ENCODE measurements at regions not wholly inside any gene's neighbourhood (a gene's known extent, or its start where the extent isn't known, plus 50 kb on each side); places are given as distances from the start of the nearest gene placed in this dataset.

DNA sequence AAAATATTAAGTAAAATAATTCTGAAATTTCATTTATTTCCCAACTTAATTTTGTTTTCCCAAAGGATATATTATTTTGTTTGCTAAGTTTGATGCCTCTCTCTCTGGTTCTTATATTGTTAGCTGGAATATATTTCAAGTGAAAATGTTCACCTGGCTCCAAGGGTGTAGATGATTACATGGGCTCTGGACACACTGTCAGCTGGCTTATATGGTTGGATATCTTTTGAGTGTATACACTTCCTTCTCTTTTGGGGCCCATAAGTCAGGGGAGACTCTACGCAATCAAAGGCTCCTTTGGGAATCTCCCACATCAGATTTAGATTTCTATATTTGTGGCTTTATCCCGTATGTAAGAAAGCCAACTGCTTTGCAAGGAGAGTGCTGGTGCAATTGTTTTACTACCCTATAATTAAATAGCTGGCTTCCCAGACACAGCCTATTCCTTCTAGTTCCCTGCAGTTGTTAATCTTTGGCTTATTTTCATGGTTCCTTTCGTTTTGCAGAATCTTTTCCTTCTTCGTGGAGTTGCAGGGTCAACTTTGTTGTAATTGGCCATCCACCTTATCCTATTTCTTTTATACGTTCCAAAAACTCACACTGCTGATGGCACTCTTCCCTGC is 225.7 kb downstream of the DPH6 start:
- Histone ChIP-seq H4K20me1 (ENCODE audit: control insufficient read depth, insufficient read depth, insufficient read length) (no peaks in the 10 kb centered on the region), H4K91ac (ENCODE audit: insufficient read length, low read depth, low read length) (no peak overlapping the region), H2AK5ac (ENCODE audit: insufficient read length, low read length) (no peak overlapping the region), H3K9ac (ENCODE audit: extremely low read depth, insufficient read length, low read length) (no peak overlapping the region), H3K27ac (ENCODE audit: insufficient read length, low read depth, low read length) (no peak overlapping the region), H3K4me2 (ENCODE audit: insufficient read depth, insufficient read length, low read length) (no peak overlapping the region), H3K18ac (ENCODE audit: insufficient read length, low read depth, low read length) (no peak overlapping the region), H2BK12ac (ENCODE audit: insufficient read length, low read depth, low read length) (no peak overlapping the region), H4K5ac (ENCODE audit: insufficient read length, low read depth, low read length) (no peak overlapping the region), H3K79me2 (ENCODE audit: insufficient read depth, low read length) (no peaks in the 10 kb centered on the region), H3K4me1 (ENCODE audit: insufficient read depth, low read length) (no peaks in the 10 kb centered on the region), H3K56ac (ENCODE audit: insufficient read length, low read depth, low read length) (no peak overlapping the region), H3K14ac (ENCODE audit: insufficient read depth, low read length) (no peak overlapping the region), H3T11ph (ENCODE audit: low read length) (no peak overlapping the region), H3K23ac (ENCODE audit: insufficient read length, low read depth, low read length) (no peak overlapping the region), H3K4ac (ENCODE audit: low read depth, low read length) (no peak overlapping the region), H3K9me3 (ENCODE audit: control insufficient read depth, low read depth, low read length) (no peaks in the 10 kb centered on the region), H3K23me2 (ENCODE audit: insufficient read length, low read depth, low read length, poor library complexity, severe bottlenecking) (no peaks in the 10 kb centered on the region), H2BK5ac (ENCODE audit: insufficient read length, low read length) (no peak overlapping the region), H3K27me3 (ENCODE audit: insufficient read depth, low read length) (no peaks in the 10 kb centered on the region), H2BK20ac (ENCODE audit: low read depth, low read length, poor library complexity, severe bottlenecking) (no peak overlapping the region), H3K79me1 (ENCODE audit: insufficient read depth, low read depth, low read length, poor library complexity, severe bottlenecking) (no peaks in the 10 kb centered on the region), H2BK120ac (ENCODE audit: low read depth, low read length, poor library complexity, severe bottlenecking) (no peak overlapping the region), H4K8ac (replicated peaks; ENCODE audit: insufficient read length, low read depth, low read length) (no peak overlapping the region), H2BK15ac (ENCODE audit: low read depth, low read length) (no peak overlapping the region), H2AFZ (ENCODE audit: low read length) (no peak overlapping the region)
- Mint-ChIP-seq H3K4me1 (no peaks in the 10 kb centered on the region), H3K4me3 (no peak overlapping the region), H3K27ac (no peak overlapping the region), H3K9me3 (no peaks in the 10 kb centered on the region), H3K27me3 (ENCODE audit: low read depth) (no peaks in the 10 kb centered on the region), H3K36me3 (ENCODE audit: insufficient read depth in 1 of 3, low read depth in 3 of 3) (no peaks in the 10 kb centered on the region)
- WGBS (ENCODE audit: extremely low coverage, insufficient read length, low lambda C conversion rate) = no CpG with 5 or more reads among the region's 5 CpGs
- TF ChIP-seq, protein P1, sequence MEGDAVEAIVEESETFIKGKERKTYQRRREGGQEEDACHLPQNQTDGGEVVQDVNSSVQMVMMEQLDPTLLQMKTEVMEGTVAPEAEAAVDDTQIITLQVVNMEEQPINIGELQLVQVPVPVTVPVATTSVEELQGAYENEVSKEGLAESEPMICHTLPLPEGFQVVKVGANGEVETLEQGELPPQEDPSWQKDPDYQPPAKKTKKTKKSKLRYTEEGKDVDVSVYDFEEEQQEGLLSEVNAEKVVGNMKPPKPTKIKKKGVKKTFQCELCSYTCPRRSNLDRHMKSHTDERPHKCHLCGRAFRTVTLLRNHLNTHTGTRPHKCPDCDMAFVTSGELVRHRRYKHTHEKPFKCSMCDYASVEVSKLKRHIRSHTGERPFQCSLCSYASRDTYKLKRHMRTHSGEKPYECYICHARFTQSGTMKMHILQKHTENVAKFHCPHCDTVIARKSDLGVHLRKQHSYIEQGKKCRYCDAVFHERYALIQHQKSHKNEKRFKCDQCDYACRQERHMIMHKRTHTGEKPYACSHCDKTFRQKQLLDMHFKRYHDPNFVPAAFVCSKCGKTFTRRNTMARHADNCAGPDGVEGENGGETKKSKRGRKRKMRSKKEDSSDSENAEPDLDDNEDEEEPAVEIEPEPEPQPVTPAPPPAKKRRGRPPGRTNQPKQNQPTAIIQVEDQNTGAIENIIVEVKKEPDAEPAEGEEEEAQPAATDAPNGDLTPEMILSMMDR (conservative IDR thresholded peaks at IDR 0.05) = no peak
- DNase-seq = no peak
